Inflammatory macrophage treated with lipopolysaccharide for 1 hour (primary cell): ENCODE measurements at regions not wholly inside any gene's neighbourhood (a gene's known extent, or its start where the extent isn't known, plus 50 kb on each side); places are given as distances from the start of the nearest gene placed in this dataset.
"Not testable (repeated sequence)": the region's sequence is repeated elsewhere in the genome, so short reads cannot be mapped to it uniquely, and the experiment has no call there.

ENCODE experiments used
- DNase-seq, 2 donors: peaks; one replicate each; pipeline ENCODE4 v3.0.0-alpha.2; 2020 to 2022

- DNase-seq = no peak
Observed at GRCh38 chr13:79907527-79907926, 426.6 kb downstream of the NDFIP2 start.

GRCh38 chr13:79906345-79906744 is 425.4 kb downstream of the NDFIP2 start:
- no peak for DNase-seq

- DNase-seq = no peak
Observed at GRCh38 chr13:79905018-79905417, 424.1 kb downstream of the NDFIP2 start.

GRCh38 chr13:79904581-79904980 is 423.6 kb downstream of the NDFIP2 start:
- no peak for DNase-seq

GRCh38 chr13:79901336-79901735 is 420.4 kb downstream of the NDFIP2 start:
- peak; percentile 16 for DNase-seq

GRCh38 chr13:79900356-79900755 is 419.4 kb downstream of the NDFIP2 start:
- DNase-seq = no peak

GRCh38 chr13:79898996-79899395 is 418.0 kb downstream of the NDFIP2 start:
- DNase-seq = no peak

- no peak for DNase-seq
Observed at GRCh38 chr13:79898202-79898826, 417.4 kb downstream of the NDFIP2 start.

- DNase-seq = no peak
Observed at GRCh38 chr13:79896851-79897250, 415.9 kb downstream of the NDFIP2 start.

GRCh38 chr13:79895416-79895815 is 414.5 kb downstream of the NDFIP2 start:
- DNase-seq = no peak

- DNase-seq = not testable (repeated sequence)
Observed at GRCh38 chr13:79887278-79887677, 406.3 kb downstream of the NDFIP2 start.

- no peak for DNase-seq
Observed at GRCh38 chr13:79886601-79887000, 405.6 kb downstream of the NDFIP2 start.

- no peak for DNase-seq
Observed at GRCh38 chr13:79884890-79885289, 403.9 kb downstream of the NDFIP2 start.

GRCh38 chr13:79883216-79883615 is 402.3 kb downstream of the NDFIP2 start:
- no peak for DNase-seq

GRCh38 chr13:79880818-79881217 is 399.9 kb downstream of the NDFIP2 start:
- DNase-seq = peak; percentile 75 to 79

GRCh38 chr13:79874396-79875360 is 393.7 kb downstream of the NDFIP2 start:
- peak; percentile 21 to 40 for DNase-seq

GRCh38 chr13:79871594-79871993 is 390.6 kb downstream of the NDFIP2 start:
- DNase-seq = no peak

- DNase-seq = no peak
Observed at GRCh38 chr13:79870766-79871165, 389.8 kb downstream of the NDFIP2 start.

- DNase-seq = no peak
Observed at GRCh38 chr13:79870123-79870522, 389.2 kb downstream of the NDFIP2 start.

GRCh38 chr13:79869326-79869725 is 388.4 kb downstream of the NDFIP2 start:
- no peak for DNase-seq

- DNase-seq = peak; percentile 45 to 50
Observed at GRCh38 chr13:79867254-79867653, 386.3 kb downstream of the NDFIP2 start.

- DNase-seq = no peak
Observed at GRCh38 chr13:79866436-79866835, 385.5 kb downstream of the NDFIP2 start.

GRCh38 chr13:79862515-79862914 is 381.6 kb downstream of the NDFIP2 start:
- no peak for DNase-seq

GRCh38 chr13:79861731-79862130 is 380.8 kb downstream of the NDFIP2 start:
- DNase-seq = no peak
